ELR (cell line): ENCODE measurements at regions not wholly inside any gene's neighbourhood (a gene's known extent, or its start where the extent isn't known, plus 50 kb on each side); places are given as distances from the start of the nearest gene placed in this dataset.

Experiments
- DNase-seq: peaks from one replicate; pipeline ENCODE4 v3.0.0-alpha.2; 2015; ENCODE audit warnings: low read depth

DNA sequence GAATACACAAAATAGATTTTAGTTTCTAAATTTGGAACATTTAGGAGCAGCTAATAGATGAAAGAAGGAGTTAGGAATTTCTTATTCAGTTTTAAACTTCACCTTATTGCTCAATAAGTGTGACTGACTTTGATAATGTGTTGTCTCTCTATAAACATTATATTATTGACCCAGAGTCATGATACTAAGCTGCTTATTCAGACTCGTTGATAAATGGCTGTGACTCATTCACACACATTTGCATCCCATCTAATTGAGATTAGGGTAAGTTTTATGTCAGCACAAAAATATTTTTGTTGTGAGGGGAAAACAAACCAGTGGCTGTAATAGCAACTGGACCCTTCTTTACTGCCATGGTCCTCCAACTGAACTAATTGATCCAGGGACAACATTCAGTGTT is 137.6 kb downstream of the GOLIM4 start:
- DNase-seq: no peak

DNA sequence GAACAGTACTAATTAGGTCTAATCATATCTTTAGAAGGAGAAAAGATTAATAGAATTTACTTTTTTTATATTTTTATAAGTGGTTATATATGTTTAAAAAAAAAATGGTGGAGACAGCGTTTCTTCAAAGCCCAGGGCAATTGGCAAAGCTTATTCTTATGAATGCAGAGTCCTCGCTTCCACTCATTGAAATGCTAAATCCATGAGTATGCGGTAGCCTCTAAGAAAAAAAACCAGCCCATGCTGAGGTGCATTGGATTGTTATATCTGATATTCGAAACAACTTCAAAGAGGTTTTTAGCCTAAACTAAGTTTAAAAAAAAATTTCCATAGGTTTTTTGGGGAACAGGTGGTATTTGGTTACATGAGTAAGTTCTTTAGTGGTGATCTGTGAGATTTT is 142.8 kb downstream of the GOLIM4 start:
- no peak for DNase-seq

DNA sequence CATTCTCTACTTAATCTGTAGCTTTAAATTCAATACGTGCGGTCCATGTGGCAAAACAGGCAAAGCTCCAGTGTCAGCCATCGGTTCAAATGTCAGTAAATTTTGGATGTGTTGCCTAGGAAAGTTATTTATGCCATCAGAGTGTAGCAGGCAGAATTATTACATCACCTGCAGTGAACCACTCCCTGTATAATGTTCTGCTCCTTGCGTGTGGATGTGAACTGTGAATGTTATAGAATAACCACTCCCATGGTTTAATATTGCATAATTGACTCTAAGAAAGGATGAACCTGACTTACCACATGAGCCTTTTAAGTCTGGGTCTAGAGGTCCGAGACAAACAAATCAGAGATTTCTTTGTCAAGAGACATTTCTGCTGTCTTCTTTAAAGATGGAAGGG is 145.5 kb downstream of the GOLIM4 start:
- no peak for DNase-seq

DNA sequence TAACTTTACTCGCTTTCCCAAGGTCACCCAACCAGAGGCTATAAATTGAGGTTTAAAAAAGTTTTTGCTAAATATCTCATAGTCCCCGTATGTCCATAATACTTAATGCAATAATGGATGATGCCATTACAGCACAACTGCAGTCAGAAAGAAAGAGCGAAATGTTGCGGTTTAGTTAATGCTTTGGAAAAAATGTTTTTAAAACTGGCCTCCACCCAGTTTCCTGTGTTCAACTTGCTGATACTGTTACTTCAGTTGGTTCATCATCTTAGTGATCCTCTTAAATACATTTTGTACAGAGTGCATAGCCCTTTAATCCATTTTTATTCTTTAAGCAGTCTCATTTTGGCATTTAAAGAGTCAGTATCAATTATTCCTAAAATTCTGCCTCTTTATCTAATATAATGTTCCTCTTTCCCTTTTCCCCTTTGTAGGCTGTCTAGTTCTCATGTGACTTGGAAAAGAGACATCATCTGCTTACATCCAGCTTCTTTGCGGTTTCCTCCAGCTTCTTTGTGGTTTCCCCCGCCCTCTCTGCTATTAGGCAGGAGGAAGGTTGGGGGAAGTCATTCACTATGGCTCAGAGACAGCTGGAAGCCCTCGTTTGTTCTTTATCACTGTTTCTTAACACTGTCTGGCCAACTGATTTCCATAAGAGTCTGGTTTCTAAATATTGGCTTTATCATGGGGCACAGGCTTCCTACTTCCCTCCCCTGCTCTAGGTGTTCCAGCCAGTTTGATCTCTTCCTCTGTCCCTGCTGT is 154.3 kb downstream of the GOLIM4 start:
- peak; percentile 78 for DNase-seq

DNA sequence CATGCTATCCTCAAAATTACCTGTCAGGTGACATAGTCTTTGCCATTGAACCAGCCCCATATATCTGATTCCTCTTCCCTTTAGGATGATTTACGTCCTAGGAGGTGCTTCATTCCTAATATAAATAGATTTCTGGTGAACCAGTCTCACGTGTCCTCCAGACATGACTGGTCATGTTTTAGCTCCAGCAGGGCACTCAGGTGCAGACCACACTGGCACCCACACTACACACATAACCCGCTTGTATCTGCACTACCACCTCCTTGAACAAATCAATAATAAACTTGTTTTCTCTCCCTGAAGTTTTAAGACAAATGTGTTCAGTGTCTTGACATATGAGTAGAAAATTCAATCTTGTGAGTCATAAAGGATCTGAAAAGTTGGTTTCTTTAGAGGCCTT is 155.5 kb downstream of the GOLIM4 start:
- DNase-seq: no peak

DNA sequence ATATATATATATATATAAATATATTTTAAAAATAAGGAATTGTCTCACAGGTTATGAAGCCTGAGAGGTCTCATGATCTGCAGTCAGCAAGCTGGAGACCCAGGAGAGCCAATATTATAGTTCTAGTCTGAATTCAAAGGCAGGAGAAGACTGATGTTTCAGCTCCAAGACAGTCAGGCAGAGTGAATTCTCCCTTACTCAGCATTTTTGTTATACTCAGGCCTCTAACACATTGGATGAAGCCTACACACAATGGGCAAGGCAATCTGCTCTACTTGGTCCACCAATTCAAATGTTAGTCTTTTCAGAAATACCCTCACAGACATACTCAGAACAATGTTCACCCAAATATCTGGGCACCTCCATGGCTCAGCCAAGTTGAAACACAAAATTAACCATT is 157.2 kb downstream of the GOLIM4 start:
- DNase-seq: no peak

DNA sequence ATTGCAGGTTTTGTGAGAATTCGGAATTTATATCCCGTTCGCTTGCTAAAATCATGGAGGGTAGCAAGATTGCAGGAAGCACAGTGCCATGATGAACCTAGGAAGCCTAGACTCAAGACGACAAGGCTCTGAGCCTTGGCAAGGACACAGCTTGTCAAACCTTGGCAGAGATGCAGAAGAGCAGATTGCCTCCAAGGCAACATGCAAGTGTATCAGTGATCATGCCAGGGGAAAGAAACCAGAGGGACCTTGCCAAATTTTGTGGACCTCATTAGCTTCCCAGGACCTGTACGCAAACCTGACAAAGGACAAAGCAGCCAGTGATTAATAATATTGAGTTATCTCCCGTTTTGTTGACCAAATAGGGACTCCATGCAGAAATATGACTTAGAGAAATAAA is 159.7 kb downstream of the GOLIM4 start:
- no peak for DNase-seq

DNA sequence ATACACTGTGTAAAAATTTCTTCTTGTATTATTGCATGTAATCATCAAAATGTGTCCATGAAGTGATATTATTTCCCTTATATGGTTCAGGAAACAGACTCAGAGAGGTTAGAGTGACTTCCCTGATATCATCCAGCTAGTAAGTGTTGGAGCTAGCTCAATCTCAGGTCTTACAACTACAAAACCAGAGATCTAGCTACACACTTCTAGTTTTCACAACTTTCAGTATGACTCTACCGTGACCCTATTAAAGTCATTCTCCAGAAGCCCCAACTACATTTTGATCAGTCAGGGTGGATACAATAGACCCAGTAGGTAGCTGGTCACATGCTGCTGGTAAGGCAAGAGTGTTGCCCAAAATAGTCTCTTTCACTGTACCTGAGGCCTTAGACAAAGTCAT is 165.3 kb downstream of the GOLIM4 start:
- DNase-seq: no peak

DNA sequence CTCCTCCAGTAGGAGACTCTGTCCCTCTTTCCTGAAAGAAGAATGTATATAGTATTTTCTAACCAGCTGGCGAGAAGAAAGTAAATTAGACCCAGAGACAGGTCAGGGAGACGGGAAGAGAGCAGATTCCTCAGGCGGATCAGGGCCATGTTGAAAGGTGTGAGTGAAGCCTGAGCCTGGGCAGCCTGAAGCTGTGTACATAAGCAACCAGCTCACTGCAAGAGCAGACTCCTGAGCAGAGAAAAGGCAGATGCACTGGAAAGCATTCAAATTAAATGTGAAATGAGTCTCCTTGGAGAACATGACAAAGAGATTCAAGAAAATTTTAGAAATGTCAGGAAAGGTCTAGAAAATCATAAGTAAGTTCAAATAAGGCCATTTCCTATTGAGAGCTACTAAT is 165.8 kb downstream of the GOLIM4 start:
- DNase-seq: no peak

DNA sequence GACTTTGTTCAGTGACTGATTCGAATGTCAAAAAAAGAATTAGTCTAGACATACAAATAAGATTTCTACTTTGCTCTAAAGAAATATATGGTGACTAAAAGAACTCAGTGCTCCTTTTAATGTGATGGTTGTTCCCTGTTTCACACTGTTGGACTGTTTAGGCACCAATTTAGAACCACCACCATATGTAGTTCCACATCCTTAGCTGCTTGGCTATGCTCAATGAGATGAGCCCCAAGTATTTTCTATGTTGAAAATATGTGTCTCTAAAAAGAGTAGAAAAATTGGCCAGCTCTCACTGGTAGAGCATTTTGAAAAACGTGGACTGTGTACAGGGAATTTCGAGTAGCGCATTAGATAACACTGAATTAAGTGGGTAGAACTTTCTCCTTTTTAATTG is 167.3 kb downstream of the GOLIM4 start:
- no peak for DNase-seq

DNA sequence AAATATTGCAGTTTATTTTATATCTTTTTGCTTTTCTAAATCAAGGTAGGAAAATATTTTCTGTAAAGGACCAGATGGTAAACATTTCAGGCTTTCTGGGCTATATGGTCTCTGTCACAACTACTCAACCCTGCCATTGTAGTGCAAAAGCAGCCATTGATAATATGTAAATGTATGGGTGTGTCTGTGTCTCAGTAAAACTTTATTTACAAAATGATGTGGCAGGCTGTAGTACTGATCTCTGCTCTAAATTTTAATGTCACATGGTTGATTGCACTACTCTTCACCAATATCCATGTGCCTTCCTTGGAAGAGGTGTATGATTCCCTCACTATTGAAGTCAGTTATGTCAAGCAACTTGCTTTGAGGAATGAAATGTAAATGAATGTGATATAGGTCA is 175.0 kb downstream of the GOLIM4 start:
- no peak for DNase-seq

DNA sequence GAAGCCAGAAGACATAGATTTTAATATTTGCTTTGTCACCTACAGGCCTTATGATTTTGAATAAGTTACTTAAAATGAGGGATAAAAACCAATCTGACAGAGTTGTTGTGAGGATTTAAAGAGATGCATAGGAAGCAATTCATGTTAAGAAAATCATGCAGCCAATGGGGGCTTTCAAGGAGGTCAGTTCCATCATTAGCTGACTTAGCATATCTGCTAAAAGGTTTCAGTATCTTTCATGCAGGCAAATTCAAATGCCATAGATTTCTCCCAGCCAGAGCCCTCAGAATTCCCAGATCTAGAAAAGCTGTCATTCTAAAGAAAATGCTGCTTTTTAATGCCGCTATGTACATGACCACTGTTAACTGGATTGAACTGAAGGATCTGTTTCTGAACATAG is 176.1 kb downstream of the GOLIM4 start:
- no peak for DNase-seq

DNA sequence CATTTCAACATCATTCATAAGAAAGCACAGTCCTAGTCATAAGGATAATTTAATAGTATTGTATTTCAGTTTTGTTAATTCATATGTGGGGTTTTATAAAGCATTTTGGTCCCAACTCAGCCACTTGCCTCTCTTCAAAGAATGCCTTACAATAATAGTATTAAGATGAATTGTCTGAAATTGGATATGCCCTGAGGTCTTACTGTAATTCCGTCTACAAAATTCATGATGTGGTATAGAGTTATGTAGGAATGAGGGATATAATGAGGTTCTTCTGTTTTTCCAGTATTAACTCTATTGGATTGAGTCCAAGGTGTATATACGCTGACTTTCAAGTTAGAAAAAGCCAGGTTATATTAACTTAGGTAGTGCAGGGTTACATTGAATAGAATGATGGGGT is 177.0 kb downstream of the GOLIM4 start:
- no peak for DNase-seq

DNA sequence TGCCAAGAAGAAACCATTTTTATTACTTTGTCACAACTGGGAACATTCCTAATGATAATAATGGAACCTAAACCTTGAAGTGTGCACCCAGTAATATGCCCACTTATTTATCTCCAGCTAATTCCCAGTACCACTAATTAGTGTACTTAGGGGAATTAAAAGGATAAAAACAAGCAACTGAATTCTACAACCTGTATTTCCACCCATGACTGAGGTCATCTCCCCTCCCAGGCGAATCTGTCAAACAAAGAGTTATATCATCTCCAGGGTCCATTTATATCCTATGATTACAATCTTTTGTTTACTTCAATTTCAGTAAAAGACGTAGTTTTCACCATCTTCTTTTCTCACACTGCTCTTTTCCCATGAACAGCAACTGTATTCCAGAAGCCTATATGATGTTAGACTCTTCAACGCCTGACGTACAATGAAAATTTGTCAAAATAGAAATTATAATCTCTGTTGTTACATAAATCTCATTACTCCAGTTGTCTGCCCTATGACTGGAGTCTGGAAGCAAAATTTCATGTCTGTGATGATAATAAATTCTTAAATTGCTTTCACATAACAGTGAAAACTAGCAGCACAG is 177.6 kb downstream of the GOLIM4 start:
- no peak for DNase-seq

DNA sequence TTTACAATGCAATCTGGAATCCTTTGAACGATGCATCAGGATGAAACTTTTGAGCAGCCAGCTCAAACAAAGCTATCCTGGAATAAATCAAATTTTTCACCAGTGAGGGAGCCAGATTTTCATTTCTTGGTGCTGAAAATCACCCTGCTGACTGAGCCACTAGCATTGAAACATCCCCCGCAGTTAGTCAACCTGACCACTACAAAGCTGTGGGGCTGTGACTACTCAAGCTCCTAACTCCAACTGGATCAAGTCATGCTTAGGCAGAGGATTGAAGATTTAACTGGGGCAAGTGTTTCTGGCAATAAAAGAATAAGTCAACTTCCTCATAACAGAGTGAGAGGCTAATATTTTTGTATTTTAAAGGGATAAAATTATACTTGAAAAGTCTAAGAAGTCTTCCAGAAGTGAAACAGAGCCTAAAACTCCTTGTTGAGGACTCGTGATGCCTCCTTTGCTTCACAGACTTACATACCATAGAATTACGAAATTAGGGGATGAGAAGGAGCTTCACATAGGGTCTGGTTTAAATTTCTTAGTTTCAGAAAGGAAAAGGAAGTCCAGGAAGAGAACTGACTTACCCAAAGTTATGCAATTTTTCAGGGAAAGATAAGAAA is 177.8 kb downstream of the SERPINI1 start:
- peak; percentile 44 for DNase-seq

DNA sequence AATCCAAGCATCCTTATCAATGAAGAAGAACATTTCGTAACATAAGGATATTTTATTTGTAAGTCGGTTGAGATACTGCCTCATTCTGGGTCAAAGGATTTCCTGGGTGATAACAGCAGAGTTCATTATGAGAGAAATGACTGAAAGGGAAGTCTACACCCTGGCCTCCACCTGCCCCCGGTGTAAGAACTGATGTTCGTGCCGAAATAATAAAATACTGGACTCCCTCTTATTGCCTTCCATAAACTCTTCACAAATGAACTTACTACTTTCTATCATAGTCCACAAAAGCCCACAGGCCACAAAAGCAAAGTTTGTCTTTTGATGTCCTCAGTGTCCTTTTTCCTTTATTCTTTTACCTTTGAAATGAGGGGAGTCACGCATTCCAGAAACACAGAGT is 174.4 kb downstream of the SERPINI1 start:
- DNase-seq: no peak

DNA sequence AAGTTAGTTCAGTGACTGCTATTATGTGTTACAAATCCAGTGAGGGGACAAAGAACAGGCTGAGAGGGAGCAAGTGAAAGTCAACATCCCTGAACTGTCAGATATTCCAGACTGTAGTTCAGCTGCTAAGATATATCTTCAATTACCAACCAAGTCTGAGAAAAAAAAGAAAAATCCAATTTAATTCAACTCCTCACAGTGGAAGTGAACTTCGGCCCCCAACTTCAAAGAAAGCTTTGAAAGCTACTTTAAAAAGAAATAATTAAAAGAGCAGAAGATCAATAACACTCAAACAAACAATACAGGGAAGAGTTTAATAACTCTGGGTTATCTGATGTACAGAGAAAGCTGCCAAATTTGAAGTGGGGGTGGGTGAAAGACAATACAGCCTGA is 174.0 kb downstream of the SERPINI1 start:
- no peak for DNase-seq

DNA sequence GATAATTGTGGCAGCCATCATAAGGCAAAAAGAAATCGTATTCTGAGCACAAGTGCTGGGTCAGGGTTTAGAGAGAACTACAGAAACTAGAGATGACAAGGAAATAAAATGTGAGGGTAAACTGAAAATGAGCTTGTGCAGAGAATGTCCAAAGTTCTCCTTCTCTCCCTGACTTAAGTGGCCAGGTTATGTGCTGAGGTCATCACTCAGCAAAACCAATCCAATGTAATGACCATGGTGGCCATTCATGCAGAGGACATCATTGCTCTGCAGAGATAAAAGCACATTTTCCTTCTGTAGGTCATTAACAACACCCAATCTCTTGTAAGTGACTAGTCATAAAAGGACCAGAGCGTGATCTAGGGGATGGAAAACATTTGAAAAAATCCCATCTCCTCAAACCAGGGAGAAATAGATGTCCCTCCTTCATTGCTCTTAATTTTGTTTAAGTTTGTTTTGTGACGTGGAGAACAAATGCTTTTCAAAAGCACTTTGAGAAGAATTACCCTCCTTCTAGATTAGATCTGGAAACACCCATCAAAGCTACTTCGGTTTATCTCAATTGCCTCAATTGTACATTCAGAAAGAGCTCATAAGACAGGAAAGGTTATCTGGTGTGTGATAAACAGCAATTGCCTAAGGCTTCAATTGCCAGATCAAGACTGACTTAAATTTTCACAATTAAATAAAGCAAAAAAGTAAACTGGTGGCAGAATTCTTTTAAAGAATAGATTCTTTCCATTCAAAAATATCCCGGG is 173.4 kb downstream of the SERPINI1 start:
- no peak for DNase-seq

DNA sequence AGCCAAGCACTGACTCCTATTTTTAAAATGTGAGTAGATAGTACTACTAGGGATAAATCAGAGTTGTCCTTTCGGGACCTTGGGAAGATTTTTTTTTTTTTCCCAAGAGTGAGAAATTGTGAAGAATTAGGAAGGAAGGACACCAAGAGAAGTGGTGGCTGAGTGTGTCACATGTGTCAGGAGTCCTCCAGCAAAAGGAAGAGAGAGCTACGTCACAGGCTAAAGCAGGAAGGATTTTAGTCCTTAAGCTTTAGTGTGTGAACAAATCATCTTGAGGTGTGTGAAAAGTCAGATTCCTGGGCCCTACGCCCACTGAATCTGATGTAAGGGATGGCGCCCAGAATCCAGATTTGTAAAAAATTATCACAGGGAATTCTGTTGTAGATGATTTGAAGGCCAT is 172.7 kb downstream of the SERPINI1 start:
- no peak for DNase-seq

DNA sequence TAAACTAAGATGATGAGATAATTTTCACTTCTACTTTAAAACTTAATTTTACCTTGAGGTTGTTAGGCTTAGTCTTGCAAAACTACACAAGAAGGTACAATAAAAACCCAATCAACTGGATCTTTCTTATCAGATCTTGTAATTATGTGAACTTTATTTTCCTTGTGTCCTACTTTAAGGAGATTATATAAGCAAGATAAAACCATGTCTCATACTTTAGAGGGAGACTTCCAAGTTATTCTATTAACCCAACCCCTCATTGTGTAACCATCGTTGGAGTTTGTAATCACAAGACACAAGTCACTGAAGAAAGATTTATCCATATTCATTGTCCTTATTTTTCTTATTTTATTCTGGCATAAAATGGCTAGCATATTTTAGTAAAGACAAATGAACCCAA is 165.6 kb downstream of the SERPINI1 start:
- no peak for DNase-seq

DNA sequence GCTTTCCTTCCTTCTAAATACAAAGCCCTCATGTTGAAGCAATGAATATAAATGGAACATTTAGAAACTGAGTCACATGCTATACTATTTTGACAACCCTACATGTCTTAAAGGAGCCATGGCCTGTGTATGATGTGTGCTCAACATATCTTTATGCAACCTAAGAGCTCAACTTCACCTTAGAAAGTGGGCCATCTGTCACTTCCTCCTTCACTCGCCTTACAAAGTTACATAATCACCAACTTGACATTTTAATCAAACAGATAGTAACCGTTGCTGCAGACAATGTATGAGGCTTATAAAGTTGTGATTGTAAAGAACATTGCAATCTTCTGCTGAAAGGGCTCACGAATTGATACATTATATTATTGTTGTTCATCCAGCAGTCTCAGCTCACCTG is 163.6 kb downstream of the SERPINI1 start:
- DNase-seq: no peak

DNA sequence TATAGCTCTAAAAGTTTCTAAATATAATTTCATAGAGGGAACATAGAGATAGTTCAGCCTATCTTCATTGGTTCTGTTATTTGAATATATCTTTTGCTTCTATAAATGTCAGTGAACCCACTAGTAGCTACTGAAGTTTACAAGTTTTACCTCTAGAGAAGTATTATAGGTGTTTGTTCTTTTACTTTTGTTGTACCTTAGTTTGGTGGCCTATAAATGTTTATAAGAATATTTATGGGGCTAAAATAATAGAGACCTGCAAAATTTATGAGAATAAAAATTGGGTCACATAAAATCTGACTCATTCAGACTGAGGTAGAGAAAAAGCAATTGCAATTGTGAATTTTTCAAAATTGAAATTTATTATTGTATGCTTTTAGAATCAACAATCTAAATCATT is 162.6 kb downstream of the SERPINI1 start:
- DNase-seq: no peak

DNA sequence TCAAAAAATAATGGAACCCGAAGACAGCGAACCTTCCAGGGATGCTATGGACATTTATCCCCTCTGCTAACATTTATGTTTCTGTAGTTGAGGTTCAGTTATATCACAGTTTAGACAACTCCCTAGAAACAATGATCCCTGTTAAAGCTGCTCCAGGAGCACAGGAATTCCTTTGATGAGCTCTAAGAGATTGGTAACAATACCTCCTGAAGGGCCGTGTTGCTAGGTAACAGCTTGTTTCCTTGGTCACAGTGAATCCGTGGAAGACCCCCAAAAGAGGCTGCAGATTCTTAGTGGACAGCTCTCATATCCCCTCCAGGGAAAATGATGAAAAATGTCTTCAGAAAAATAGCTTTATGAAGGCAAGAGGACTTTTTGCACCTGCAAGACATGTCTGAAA is 160.2 kb downstream of the SERPINI1 start:
- DNase-seq: no peak
